ENCODE measurements at regions not wholly inside any gene's neighbourhood (a gene's known extent, or its start where the extent isn't known, plus 50 kb on each side); places are given as distances from the start of the nearest gene placed in this dataset.

DNA sequence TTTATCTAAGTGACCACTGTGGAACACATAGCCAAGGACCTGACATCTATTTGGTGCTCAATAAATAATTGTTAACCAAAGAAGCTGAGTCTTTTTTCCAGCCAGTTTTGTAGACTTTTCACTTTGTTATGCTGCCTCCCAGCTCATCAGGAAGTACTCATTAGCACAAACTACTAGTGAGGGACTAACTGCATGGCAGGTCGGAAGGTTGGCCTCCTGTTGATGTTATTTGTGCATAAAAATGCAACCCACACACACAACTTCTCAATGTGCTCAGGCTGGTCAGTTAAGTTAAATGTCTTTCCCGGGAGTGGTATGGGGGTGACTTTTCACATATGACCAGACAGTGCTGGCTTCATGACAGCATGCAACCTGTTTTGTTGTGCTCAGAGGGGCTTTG is 263.0 kb upstream of the TOPAZ1 start:
- H3K27me3 ChIP-seq (ENCODE audit: insufficient read depth, low read length) = peaks cover 8% of the 10 kb centered on the region

DNA sequence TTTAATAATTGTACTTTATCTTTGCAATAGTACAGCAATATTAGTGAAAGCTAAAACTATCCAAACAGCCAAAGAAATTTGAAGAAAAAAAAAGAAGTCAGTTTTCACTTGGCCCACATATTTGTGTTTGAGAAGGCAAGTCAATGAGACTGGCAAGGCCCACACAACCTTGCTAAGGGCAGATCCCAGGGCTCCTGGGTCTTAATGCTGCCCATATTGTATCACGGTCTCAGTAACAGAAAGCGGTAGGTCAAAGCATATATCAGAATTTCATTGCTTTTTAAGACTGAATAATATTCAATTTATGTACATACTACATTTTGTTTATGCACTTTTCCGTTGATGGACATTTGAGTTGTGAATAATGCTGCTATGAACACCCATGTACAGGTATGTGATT is 262.0 kb upstream of the TOPAZ1 start:
- Histone ChIP-seq H3K27me3 (ENCODE audit: insufficient read depth, low read length) (peaks cover 8% of the 10 kb centered on the region), H3K9me3 (ENCODE audit: low read depth, low read length) (no peaks in the 10 kb centered on the region), H3K4me1 (ENCODE audit: insufficient read depth, low read length) (no peaks in the 10 kb centered on the region), H3K4me3 (ENCODE audit: low read length) (no peak overlapping the region)

More for the DNA sequence above, 263.0 kb upstream of the TOPAZ1 start:
- Histone ChIP-seq H3K9me3 (ENCODE audit: low read depth, low read length) (no peaks in the 10 kb centered on the region), H3K4me1 (ENCODE audit: insufficient read depth, low read length) (no peaks in the 10 kb centered on the region), H3K4me3 (ENCODE audit: low read length) (no peak overlapping the region)

GRCh38 chr3:43994657-43995546 is 246.8 kb upstream of the TOPAZ1 start:
- H3K4me1 ChIP-seq (ENCODE audit: insufficient read depth, low read length) = peaks cover 50% of the 10 kb centered on the region
- H3K4me3 ChIP-seq (ENCODE audit: low read length) = no peak overlapping the region
- H3K9me3 ChIP-seq (ENCODE audit: low read depth, low read length) = peaks cover 12% of the 10 kb centered on the region
- peaks cover 97% of the 10 kb centered on the region for H3K27me3 ChIP-seq (ENCODE audit: insufficient read depth, low read length)

DNA sequence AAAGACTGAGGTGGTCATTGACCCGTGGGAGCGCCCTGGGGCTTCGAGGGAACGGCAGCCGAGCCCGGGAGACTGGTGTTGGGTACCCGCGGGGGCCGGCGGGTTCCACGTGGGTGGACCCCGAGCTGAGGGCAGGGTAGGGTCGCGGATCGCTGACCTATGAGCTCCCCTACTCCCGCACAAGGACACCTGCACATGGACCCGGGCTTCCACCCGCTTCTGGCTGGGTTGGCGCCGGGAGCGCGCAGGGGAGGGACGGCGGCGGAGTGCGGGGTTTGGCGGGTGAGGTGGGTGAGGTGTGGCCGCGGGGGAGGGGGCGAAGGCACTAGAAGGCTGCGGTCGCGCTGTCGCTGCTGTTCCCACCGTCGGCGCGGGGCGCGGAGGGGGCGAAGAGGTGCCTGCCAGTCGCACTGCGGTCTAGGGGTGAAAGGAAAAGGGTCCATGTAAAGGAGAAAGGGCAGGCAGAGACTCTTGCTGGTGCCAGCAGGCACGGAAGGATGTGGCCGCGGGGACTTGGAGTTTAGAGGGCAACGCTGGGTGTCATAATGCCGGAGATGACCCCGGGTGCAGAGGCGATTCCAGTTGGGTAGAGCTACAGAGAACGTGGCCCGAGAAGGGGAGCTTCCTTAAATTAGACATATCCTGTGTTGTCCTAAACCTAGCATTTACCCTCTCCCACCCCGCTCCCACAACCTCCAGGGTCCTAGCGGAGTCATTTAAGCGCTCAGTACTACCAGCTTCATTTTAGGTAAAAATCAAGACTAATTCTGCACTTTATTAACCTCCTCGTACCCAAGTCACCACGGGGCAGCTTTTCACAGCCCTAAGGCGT is 245.9 kb upstream of the TOPAZ1 start:
- H3K4me1 ChIP-seq (ENCODE audit: insufficient read depth, low read length) = peaks cover 50% of the 10 kb centered on the region
- H3K9me3 ChIP-seq (ENCODE audit: low read depth, low read length) = peaks cover 9% of the 10 kb centered on the region
- H3K4me3 ChIP-seq (ENCODE audit: low read length) = no peak overlapping the region
- peaks cover 97% of the 10 kb centered on the region for H3K27me3 ChIP-seq (ENCODE audit: insufficient read depth, low read length)

GRCh38 chr3:43996379-43997301 is 245.0 kb upstream of the TOPAZ1 start:
- Histone ChIP-seq H3K4me3 (ENCODE audit: low read length) (no peak overlapping the region), H3K4me1 (ENCODE audit: insufficient read depth, low read length) (peaks cover 50% of the 10 kb centered on the region), H3K9me3 (ENCODE audit: low read depth, low read length) (no peaks in the 10 kb centered on the region), H3K27me3 (ENCODE audit: insufficient read depth, low read length) (peaks cover 97% of the 10 kb centered on the region)

- Histone ChIP-seq H3K4me3 (ENCODE audit: low read length) (no peak overlapping the region), H3K9me3 (ENCODE audit: low read depth, low read length) (no peaks in the 10 kb centered on the region), H3K27me3 (ENCODE audit: insufficient read depth, low read length) (peaks cover 97% of the 10 kb centered on the region), H3K4me1 (ENCODE audit: insufficient read depth, low read length) (peaks cover 50% of the 10 kb centered on the region)
Observed at GRCh38 chr3:43997316-43997715, 244.4 kb upstream of the TOPAZ1 start.

GRCh38 chr3:43997788-43998369 is 243.8 kb upstream of the TOPAZ1 start:
- H3K27me3 ChIP-seq (ENCODE audit: insufficient read depth, low read length) = peaks cover 97% of the 10 kb centered on the region
- H3K4me1 ChIP-seq (ENCODE audit: insufficient read depth, low read length) = peaks cover 50% of the 10 kb centered on the region
- H3K4me3 ChIP-seq (ENCODE audit: low read length) = no peak overlapping the region
- H3K9me3 ChIP-seq (ENCODE audit: low read depth, low read length) = no peaks in the 10 kb centered on the region

DNA sequence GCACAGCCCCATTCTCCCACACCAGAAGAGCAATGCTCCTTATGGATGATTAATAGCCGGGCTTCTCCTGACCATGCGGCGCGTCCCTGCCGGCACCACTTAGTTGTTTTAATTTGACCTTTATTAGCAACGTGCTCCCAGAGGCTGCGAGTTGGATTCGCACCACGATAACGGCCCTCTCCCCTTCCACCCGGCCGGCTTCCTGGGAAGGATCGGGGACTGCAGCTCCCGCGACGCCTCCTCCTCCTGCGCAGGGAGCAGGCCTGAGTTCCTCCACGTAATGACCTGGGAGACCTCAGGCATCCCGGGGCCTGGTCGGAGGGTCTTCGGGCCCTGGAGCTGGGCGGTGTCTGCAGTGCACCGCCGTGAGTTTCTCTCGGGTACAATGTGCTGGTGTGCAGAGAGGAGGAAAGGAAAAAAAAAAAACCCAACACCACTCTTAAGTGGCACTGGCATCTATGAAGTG is 243.3 kb upstream of the TOPAZ1 start:
- Histone ChIP-seq H3K27me3 (ENCODE audit: insufficient read depth, low read length) (peaks cover 97% of the 10 kb centered on the region), H3K4me3 (ENCODE audit: low read length) (no peak overlapping the region), H3K4me1 (ENCODE audit: insufficient read depth, low read length) (peaks cover 50% of the 10 kb centered on the region), H3K9me3 (ENCODE audit: low read depth, low read length) (no peaks in the 10 kb centered on the region)

DNA sequence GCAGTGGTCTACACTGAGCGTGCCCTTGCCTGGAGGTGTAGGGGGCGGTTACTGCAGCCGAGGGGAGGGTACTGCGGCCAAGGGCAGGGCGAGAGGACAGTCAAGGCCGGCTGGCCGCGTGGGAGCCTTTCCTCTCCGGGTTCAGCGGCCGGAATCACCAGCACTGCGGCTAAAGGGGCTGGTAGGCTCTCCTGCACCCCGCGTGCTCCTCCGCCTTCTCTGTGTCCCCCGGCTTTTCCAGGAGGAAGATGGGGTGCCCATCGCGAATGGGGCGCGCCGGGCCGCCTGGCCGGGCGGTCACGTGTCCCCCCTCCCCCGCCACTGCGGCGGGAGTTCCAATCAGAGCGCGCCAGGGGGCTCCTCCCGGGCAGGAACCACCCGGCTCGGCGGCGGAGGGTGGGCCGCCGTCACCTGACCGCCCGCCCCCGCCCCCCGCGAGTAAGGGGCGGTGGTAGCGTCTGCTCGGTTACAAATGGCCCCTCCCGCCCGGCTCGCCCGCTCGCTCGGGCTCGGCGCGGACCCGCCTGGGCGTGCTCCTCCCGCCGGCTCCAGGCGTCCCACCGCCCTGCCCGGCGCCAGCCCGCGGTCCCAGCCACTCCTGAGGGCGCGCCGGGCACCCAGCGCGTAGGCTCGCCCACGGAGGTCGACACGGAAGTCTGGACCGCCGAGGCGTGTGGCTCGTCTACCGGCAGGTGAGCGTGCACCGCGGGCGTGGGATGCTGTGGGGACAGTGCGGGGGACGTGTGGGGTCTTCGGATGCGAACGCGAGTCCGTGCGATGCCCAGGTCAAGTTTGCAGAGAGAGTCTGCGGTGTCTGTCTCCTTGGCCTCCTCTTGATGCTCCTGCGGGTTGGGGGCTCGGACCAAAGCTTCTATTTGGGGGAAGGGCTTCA is 242.6 kb upstream of the TOPAZ1 start:
- H3K9me3 ChIP-seq (ENCODE audit: low read depth, low read length) = no peaks in the 10 kb centered on the region
- H3K4me3 ChIP-seq (ENCODE audit: low read length) = no peak overlapping the region
- H3K27me3 ChIP-seq (ENCODE audit: insufficient read depth, low read length) = peaks cover 97% of the 10 kb centered on the region
- peaks cover 50% of the 10 kb centered on the region for H3K4me1 ChIP-seq (ENCODE audit: insufficient read depth, low read length)

DNA sequence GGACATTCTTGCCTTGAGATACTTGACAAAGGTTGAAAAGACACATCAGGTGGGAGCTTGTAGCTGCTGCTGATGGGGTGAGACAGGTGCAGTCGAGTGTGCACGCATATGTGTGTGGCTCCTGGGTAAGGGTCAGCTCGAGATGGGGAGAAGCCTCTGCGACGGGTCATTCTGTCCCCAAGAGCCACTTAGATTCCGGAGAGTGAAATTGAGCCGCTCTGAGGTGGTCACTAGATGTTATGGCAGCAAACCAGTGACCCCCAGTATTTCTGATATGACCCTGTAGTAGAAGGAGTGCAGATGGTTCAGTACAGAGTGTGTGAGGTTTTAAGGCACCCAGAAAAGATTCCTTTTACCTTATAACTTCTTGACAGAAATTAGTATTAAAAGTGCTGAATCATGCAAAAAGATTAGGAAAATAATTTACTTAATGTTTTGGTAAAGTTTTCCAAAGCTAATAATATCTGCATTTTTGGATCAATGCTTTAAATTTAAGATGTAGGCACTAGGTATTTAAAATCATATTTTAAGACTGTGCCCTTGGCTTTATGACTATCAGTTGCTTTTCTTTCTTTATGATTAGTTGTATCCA is 241.9 kb upstream of the TOPAZ1 start:
- H3K4me3 ChIP-seq (ENCODE audit: low read length) = no peak overlapping the region
- peaks cover 46% of the 10 kb centered on the region for H3K4me1 ChIP-seq (ENCODE audit: insufficient read depth, low read length)
- H3K9me3 ChIP-seq (ENCODE audit: low read depth, low read length) = no peaks in the 10 kb centered on the region
- peaks cover 95% of the 10 kb centered on the region for H3K27me3 ChIP-seq (ENCODE audit: insufficient read depth, low read length)

GRCh38 chr3:44000586-44000985 is 241.1 kb upstream of the TOPAZ1 start:
- H3K4me1 ChIP-seq (ENCODE audit: insufficient read depth, low read length) = peaks cover 39% of the 10 kb centered on the region
- peaks cover 95% of the 10 kb centered on the region for H3K27me3 ChIP-seq (ENCODE audit: insufficient read depth, low read length)
- H3K9me3 ChIP-seq (ENCODE audit: low read depth, low read length) = no peaks in the 10 kb centered on the region
- H3K4me3 ChIP-seq (ENCODE audit: low read length) = no peak overlapping the region

DNA sequence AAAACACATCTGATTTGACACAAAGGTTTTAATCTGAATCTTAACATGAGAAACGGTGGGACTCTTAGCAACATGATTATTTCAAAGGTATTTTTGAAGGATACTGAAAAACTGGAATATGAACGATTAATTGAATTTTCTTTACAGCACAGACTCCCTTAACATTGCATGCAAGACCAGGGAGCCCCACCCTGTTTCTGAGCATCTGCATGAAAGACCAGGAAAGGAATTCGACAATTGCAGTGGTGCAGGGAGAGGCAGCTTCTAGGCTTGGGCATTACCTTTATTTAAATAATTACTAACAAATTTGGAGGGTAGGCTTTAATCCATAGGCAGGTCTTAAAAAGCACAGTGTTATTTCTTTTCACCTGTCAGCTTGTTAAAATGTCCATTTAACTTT is 240.6 kb upstream of the TOPAZ1 start:
- Histone ChIP-seq H3K9me3 (ENCODE audit: low read depth, low read length) (no peaks in the 10 kb centered on the region), H3K4me3 (ENCODE audit: low read length) (no peak overlapping the region), H3K27me3 (ENCODE audit: insufficient read depth, low read length) (peaks cover 93% of the 10 kb centered on the region), H3K4me1 (ENCODE audit: insufficient read depth, low read length) (peaks cover 34% of the 10 kb centered on the region)

DNA sequence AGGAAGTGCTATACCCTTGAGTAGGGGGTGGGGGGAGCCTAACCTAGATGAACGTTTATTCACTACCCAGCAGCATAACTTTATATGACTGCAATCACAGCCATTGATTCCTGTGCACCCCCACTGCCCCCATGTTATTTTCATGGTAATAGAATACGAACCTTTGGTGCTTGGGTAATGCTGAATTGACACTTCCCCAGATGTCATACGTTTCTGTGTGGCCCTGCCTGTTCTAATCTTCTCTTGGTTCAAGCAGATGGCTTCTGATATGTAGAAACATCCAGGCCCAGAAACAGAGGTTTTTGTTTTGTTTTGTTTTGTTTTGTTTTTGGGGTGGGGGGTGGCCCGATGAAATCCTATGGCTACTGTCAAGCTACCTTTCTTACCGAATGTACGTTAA is 237.9 kb upstream of the TOPAZ1 start:
- H3K27me3 ChIP-seq (ENCODE audit: insufficient read depth, low read length) = peaks cover 73% of the 10 kb centered on the region
- H3K9me3 ChIP-seq (ENCODE audit: low read depth, low read length) = no peaks in the 10 kb centered on the region
- H3K4me3 ChIP-seq (ENCODE audit: low read length) = no peak overlapping the region
- peaks cover 7% of the 10 kb centered on the region for H3K4me1 ChIP-seq (ENCODE audit: insufficient read depth, low read length)
